Neural cell (in vitro differentiated cells): ENCODE measurements at regions not wholly inside any gene's neighbourhood (a gene's known extent, or its start where the extent isn't known, plus 50 kb on each side); places are given as distances from the start of the nearest gene placed in this dataset.

Experiments
- H2AFZ ChIP-seq: fragments of 200-600, 300-800 bp; sonication (generic), shearing (Covaris generic); 2 replicates; pipeline ENCODE4 v1.6.0; 2014; ENCODE audit warnings: low read depth, mild to moderate bottlenecking, antibody characterized with exemption, low read length, moderate library complexity
- H3F3A ChIP-seq: fragments of 200-600 bp; shearing (Covaris generic); 2 replicates; pipeline ENCODE4 v1.6.1; 2016; ENCODE audit warnings: mild to moderate bottlenecking, moderate library complexity, mixed read lengths, antibody characterized with exemption, low read length; ENCODE audit not compliant: insufficient read depth, poor library complexity, severe bottlenecking
- H3K27ac ChIP-seq: fragments of 200-600, 300-800 bp; sonication (generic), shearing (Covaris generic); 2 replicates; pipeline ENCODE4 v1.5.1; 2014; ENCODE audit warnings: mild to moderate bottlenecking, low read length, moderate library complexity
- H3K27me3 ChIP-seq: fragments of 300-800, 200-600 bp; sonication (generic), shearing (Covaris generic); 2 replicates; pipeline ENCODE4 v1.6.0; 2014; ENCODE audit warnings: mild to moderate bottlenecking, low read depth, low read length, moderate library complexity; ENCODE audit not compliant: insufficient read depth
- H3K36me3 ChIP-seq: fragments of 300-800, 200-600 bp; sonication (generic), shearing (Covaris generic); 2 replicates; pipeline ENCODE4 v1.5.1; 2014; ENCODE audit warnings: mild to moderate bottlenecking, antibody characterized with exemption, low read length, moderate library complexity; ENCODE audit not compliant: insufficient read depth
- H3K4me2 ChIP-seq: fragments of 300-800, 200-600 bp; sonication (generic), shearing (Covaris generic); 2 replicates; pipeline ENCODE4 v1.6.0; 2014; ENCODE audit warnings: mild to moderate bottlenecking, low read length
- H3K4me3 ChIP-seq: fragments of 300-800, 200-600 bp; sonication (generic), shearing (Covaris generic); 2 replicates; pipeline ENCODE4 v1.5.1; 2014; ENCODE audit warnings: mild to moderate bottlenecking, low read length, moderate library complexity
- H3K79me2 ChIP-seq: fragments of 200-600 bp; shearing (Covaris generic); replicated peaks from 2 replicates; pipeline ENCODE4 v1.6.0; 2014; ENCODE audit warnings: mild to moderate bottlenecking, low read length, moderate library complexity; ENCODE audit not compliant: insufficient read depth
- H3K9ac ChIP-seq: fragments of 300-800, 200-600 bp; sonication (generic), shearing (Covaris generic); 2 replicates; pipeline ENCODE4 v1.6.1; 2016; ENCODE audit warnings: mild to moderate bottlenecking, low read length, mixed read lengths
- H3K9me2 ChIP-seq: fragments of 200-600 bp; shearing (Covaris generic); 2 replicates; pipeline ENCODE4 v1.6.1; 2016; ENCODE audit warnings: mild to moderate bottlenecking, low read length, mixed read lengths; ENCODE audit not compliant: insufficient read depth
- H3K9me3 ChIP-seq: fragments of 200-600, 300-800 bp; sonication (generic), shearing (Covaris generic); 2 replicates; pipeline ENCODE4 v1.6.1; 2016; ENCODE audit warnings: mild to moderate bottlenecking, mixed run types, low read length, moderate library complexity, mixed read lengths
- H4K20me1 ChIP-seq: fragments of 200-600 bp; shearing (Covaris generic); 2 replicates; pipeline ENCODE4 v1.6.1; 2016; ENCODE audit warnings: mild to moderate bottlenecking, mixed run types; ENCODE audit not compliant: insufficient read depth
- CTCF ChIP-seq: fragments of 450-650 bp; IDR thresholded peaks from 2 replicates; pipeline ENCODE4 v1.5.1; 2014; ENCODE audit warnings: antibody characterized with exemption, mild to moderate bottlenecking, moderate library complexity; ENCODE audit not compliant: poor library complexity, severe bottlenecking
- EP300 ChIP-seq: fragments of 450-650 bp; conservative IDR thresholded peaks from 2 replicates; pipeline ENCODE4 v1.6.1; 2014; ENCODE audit warnings: antibody characterized with exemption, mild to moderate bottlenecking, moderate library complexity; ENCODE audit not compliant: poor library complexity, severe bottlenecking
- EZH2 ChIP-seq: fragments of 200-600, 300-800 bp; shearing (Covaris generic), sonication (generic); IDR thresholded peaks from 2 replicates; pipeline ENCODE4 v1.6.1; 2014; ENCODE audit warnings: antibody characterized with exemption, low read length, borderline replicate concordance, mild to moderate bottlenecking; ENCODE audit not compliant: insufficient read depth, poor library complexity, severe bottlenecking
- MXI1 ChIP-seq: fragments of 450-650 bp; conservative IDR thresholded peaks from 2 replicates; pipeline ENCODE4 v1.6.1; 2014; ENCODE audit warnings: antibody characterized with exemption, mild to moderate bottlenecking; ENCODE audit not compliant: poor library complexity, severe bottlenecking
- POLR2AphosphoS5 ChIP-seq: IDR thresholded peaks from 2 replicates; pipeline ENCODE4 v1.6.1; 2012
- RAD21 ChIP-seq: fragments of 450-650 bp; conservative IDR thresholded peaks from 2 replicates; pipeline ENCODE4 v1.6.1; 2014; ENCODE audit warnings: antibody characterized with exemption, mild to moderate bottlenecking, moderate library complexity
- REST ChIP-seq: IDR thresholded peaks from 2 replicates; pipeline ENCODE4 v1.6.1; 2012; ENCODE audit warnings: borderline replicate concordance
- SMC3 ChIP-seq: fragments of 450-650 bp; conservative IDR thresholded peaks from 2 replicates; pipeline ENCODE4 v1.6.1; 2014; ENCODE audit warnings: antibody characterized with exemption, mild to moderate bottlenecking, moderate library complexity; ENCODE audit not compliant: poor library complexity
- TAF1 ChIP-seq: IDR thresholded peaks from 2 replicates; pipeline ENCODE4 v1.6.1; 2012; ENCODE audit warnings: low read depth

GRCh38 chr13:74620308-74620707 is 486.1 kb upstream of the KLF12 start:
- Histone ChIP-seq H3K9me3 (no peaks in the 10 kb centered on the region), H3F3A (no peaks in the 10 kb centered on the region), H2AFZ (no peak overlapping the region), H3K9me2 (no peaks in the 10 kb centered on the region), H3K36me3 (no peaks in the 10 kb centered on the region), H3K9ac (no peak overlapping the region), H4K20me1 (no peaks in the 10 kb centered on the region), H3K4me3 (no peak overlapping the region), H3K4me2 (no peak overlapping the region), H3K27me3 (no peaks in the 10 kb centered on the region), H3K27ac (no peak overlapping the region), H3K79me2 (no peaks in the 10 kb centered on the region)
- TF ChIP-seq SMC3 (no peak), REST (no peak), CTCF (no peak), RAD21 (no peak), EZH2 (no peak), POLR2AphosphoS5 (no peak), EP300 (no peak), TAF1 (no peak), MXI1 (no peak)

GRCh38 chr13:74597526-74597925 is 463.3 kb upstream of the KLF12 start:
- Histone ChIP-seq H3K27ac (no peak overlapping the region), H3K79me2 (no peaks in the 10 kb centered on the region), H3K9me2 (no peaks in the 10 kb centered on the region), H3K9ac (no peak overlapping the region), H3K4me2 (no peak overlapping the region), H3K27me3 (no peaks in the 10 kb centered on the region), H3K36me3 (no peaks in the 10 kb centered on the region), H3F3A (no peaks in the 10 kb centered on the region), H4K20me1 (no peaks in the 10 kb centered on the region), H3K9me3 (no peaks in the 10 kb centered on the region), H3K4me3 (no peak overlapping the region), H2AFZ (no peak overlapping the region)
- no peak for TF ChIP-seq CTCF
- TF ChIP-seq MXI1: no peak
- no peak for TF ChIP-seq TAF1
- TF ChIP-seq EP300: no peak
- TF ChIP-seq EZH2: no peak
- no peak for TF ChIP-seq RAD21
- no peak for TF ChIP-seq POLR2AphosphoS5
- no peak for TF ChIP-seq SMC3
- no peak for TF ChIP-seq REST
